ENCODE measurements at regions not wholly inside any gene's neighbourhood (a gene's known extent, or its start where the extent isn't known, plus 50 kb on each side); places are given as distances from the start of the nearest gene placed in this dataset.

DNA sequence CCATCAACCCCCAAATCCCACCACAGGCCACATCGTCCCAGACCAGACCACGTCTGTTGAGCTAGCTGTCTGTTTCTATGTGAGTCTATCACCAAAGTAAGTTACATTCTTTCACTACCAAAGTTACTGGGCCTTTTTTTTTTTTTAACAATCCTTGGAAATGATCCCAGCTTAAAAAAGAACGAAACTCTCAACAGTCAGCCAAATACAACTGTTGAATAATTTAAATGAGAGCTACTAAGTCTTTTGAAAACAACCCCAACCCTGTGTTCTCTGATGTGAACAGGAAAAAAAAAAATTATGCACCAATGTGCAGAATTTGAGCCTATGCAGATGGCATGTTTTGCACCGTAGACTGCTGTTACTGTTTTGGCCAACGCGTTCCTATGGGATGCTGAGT lies 134.0 kb upstream of the ETS2 start:
- H3K9me3 ChIP-seq (ENCODE audit: low read depth) = no peaks in the 10 kb centered on the region
- peaks cover 8% of the 10 kb centered on the region for H3K27me3 Mint-ChIP-seq (ENCODE audit: insufficient read depth, low read depth)
- no peak overlapping the region for H2AFZ ChIP-seq (replicated peaks)
- H3K4me3 ChIP-seq = no peak overlapping the region
- H3K4me3 Mint-ChIP-seq = no peak overlapping the region
- H3K4me1 ChIP-seq = no peaks in the 10 kb centered on the region
- no peaks in the 10 kb centered on the region for H4K20me1 ChIP-seq (ENCODE audit: low read depth)
- H3K9me3 Mint-ChIP-seq = no peaks in the 10 kb centered on the region
- peaks cover 16% of the 10 kb centered on the region for H3K4me1 Mint-ChIP-seq
- H3K4me2 ChIP-seq = no peak overlapping the region
- H3K27me3 ChIP-seq = no peaks in the 10 kb centered on the region
- H3K27ac Mint-ChIP-seq = no peak overlapping the region
- no peaks in the 10 kb centered on the region for H3K79me2 ChIP-seq (ENCODE audit: low read depth)
- H3K9ac ChIP-seq = no peak overlapping the region
- H3K36me3 Mint-ChIP-seq = no peaks in the 10 kb centered on the region
- H3K36me3 ChIP-seq = no peaks in the 10 kb centered on the region
- DNase-seq (ENCODE audit: low spot score) = no peak
- H3F3A ChIP-seq (ENCODE audit: low read depth) = no peaks in the 10 kb centered on the region
- TF ChIP-seq EZH2phosphoT487 (IDR thresholded peaks at IDR 0.05) (no peak), EZH2 (IDR thresholded peaks at IDR 0.05) (no peak)
- TF ChIP-seq, protein P1, sequence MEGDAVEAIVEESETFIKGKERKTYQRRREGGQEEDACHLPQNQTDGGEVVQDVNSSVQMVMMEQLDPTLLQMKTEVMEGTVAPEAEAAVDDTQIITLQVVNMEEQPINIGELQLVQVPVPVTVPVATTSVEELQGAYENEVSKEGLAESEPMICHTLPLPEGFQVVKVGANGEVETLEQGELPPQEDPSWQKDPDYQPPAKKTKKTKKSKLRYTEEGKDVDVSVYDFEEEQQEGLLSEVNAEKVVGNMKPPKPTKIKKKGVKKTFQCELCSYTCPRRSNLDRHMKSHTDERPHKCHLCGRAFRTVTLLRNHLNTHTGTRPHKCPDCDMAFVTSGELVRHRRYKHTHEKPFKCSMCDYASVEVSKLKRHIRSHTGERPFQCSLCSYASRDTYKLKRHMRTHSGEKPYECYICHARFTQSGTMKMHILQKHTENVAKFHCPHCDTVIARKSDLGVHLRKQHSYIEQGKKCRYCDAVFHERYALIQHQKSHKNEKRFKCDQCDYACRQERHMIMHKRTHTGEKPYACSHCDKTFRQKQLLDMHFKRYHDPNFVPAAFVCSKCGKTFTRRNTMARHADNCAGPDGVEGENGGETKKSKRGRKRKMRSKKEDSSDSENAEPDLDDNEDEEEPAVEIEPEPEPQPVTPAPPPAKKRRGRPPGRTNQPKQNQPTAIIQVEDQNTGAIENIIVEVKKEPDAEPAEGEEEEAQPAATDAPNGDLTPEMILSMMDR (IDR thresholded peaks at IDR 0.05) = no peak
- no peak overlapping the region for H3K27ac ChIP-seq

- Histone ChIP-seq H3K9me3 (ENCODE audit: low read depth) (no peaks in the 10 kb centered on the region), H3K36me3 (no peaks in the 10 kb centered on the region), H3K27ac (no peak overlapping the region), H3K9ac (no peak overlapping the region), H4K20me1 (ENCODE audit: low read depth) (no peaks in the 10 kb centered on the region), H3F3A (ENCODE audit: low read depth) (no peaks in the 10 kb centered on the region), H3K27me3 (no peaks in the 10 kb centered on the region), H3K4me2 (no peak overlapping the region), H2AFZ (replicated peaks) (no peak overlapping the region), H3K79me2 (ENCODE audit: low read depth) (no peaks in the 10 kb centered on the region), H3K4me1 (no peaks in the 10 kb centered on the region), H3K4me3 (no peak overlapping the region)
- TF ChIP-seq EZH2phosphoT487 (IDR thresholded peaks at IDR 0.05) (no peak), EZH2 (IDR thresholded peaks at IDR 0.05) (no peak)
- TF ChIP-seq, protein P1 (IDR thresholded peaks at IDR 0.05) = no peak
- Mint-ChIP-seq H3K4me3 (peak overlapping the region; percentile 48), H3K4me1 (peaks cover 18% of the 10 kb centered on the region), H3K9me3 (peaks cover 3% of the 10 kb centered on the region), H3K36me3 (peaks cover 3% of the 10 kb centered on the region), H3K27ac (no peak overlapping the region), H3K27me3 (ENCODE audit: insufficient read depth, low read depth) (peaks cover 3% of the 10 kb centered on the region)
- no peak for DNase-seq (ENCODE audit: low spot score)
These were observed 130.4 kb upstream of the ETS2 start for GRCh38 chr21:38675182-38675824.

DNA sequence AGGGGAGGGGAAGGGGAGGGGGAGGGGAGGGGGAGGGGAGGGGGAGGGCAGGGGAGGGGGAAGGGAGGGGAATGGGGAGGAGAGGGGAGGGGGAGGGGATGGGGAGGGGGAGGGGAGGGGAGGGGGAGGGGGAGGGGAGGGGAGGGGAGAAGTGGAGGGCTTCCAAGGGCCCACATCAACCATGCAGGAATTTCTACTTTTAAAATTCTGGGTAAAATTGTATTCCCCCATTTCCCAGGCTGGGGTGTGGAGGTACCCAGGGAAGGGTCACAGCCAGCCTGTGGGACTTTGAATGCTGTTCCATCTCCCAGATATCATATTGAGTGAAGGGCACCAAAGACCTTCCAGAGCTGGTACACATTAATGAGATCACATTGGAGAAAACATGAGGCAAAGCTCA lies 126.9 kb upstream of the ETS2 start:
- Histone ChIP-seq H2AFZ (replicated peaks) (no peak overlapping the region), H3K9me3 (ENCODE audit: low read depth) (no peaks in the 10 kb centered on the region), H3K27ac (no peak overlapping the region), H3F3A (ENCODE audit: low read depth) (no peaks in the 10 kb centered on the region), H3K27me3 (no peaks in the 10 kb centered on the region), H4K20me1 (ENCODE audit: low read depth) (no peaks in the 10 kb centered on the region), H3K4me1 (peaks cover 11% of the 10 kb centered on the region), H3K9ac (no peak overlapping the region), H3K4me2 (no peak overlapping the region), H3K4me3 (no peak overlapping the region), H3K79me2 (ENCODE audit: low read depth) (no peaks in the 10 kb centered on the region), H3K36me3 (no peaks in the 10 kb centered on the region)
- no peak overlapping the region for H3K27ac Mint-ChIP-seq
- peaks cover 3% of the 10 kb centered on the region for H3K36me3 Mint-ChIP-seq
- H3K4me1 Mint-ChIP-seq = peaks cover 30% of the 10 kb centered on the region
- no peak for DNase-seq (ENCODE audit: low spot score)
- TF ChIP-seq, protein P1 (IDR thresholded peaks at IDR 0.05) = no peak
- TF ChIP-seq EZH2 (IDR thresholded peaks at IDR 0.05) (no peak), EZH2phosphoT487 (IDR thresholded peaks at IDR 0.05) (no peak)
- H3K27me3 Mint-ChIP-seq (ENCODE audit: insufficient read depth, low read depth) = peaks cover 12% of the 10 kb centered on the region
- no peak overlapping the region for H3K4me3 Mint-ChIP-seq
- peaks cover 8% of the 10 kb centered on the region for H3K9me3 Mint-ChIP-seq
